ENCODE measurements at regions not wholly inside any gene's neighbourhood (a gene's known extent, or its start where the extent isn't known, plus 50 kb on each side); places are given as distances from the start of the nearest gene placed in this dataset.

- DNase-seq (ENCODE audit: low read depth): peak; percentile 17
- TF ChIP-seq CTCF (conservative IDR thresholded peaks at IDR 0.05; ENCODE audit: low read depth, low read length): no peak
- H3K4me3 ChIP-seq (ENCODE audit: low read length): no peak overlapping the region
Observed at GRCh38 chr3:118472586-118472985, 562.1 kb downstream of the IGSF11 start.

- TF ChIP-seq CTCF (conservative IDR thresholded peaks at IDR 0.05; ENCODE audit: low read depth, low read length): no peak
- no peak overlapping the region for H3K4me3 ChIP-seq (ENCODE audit: low read length)
- DNase-seq (ENCODE audit: low read depth): no peak
Observed at GRCh38 chr3:118473343-118473742, 561.3 kb downstream of the IGSF11 start.

- no peak for TF ChIP-seq CTCF (conservative IDR thresholded peaks at IDR 0.05; ENCODE audit: low read depth, low read length)
- no peak for DNase-seq (ENCODE audit: low read depth)
- H3K4me3 ChIP-seq (ENCODE audit: low read length): no peak overlapping the region
Observed at GRCh38 chr3:118476885-118477618, 557.6 kb downstream of the IGSF11 start.

GRCh38 chr3:118477768-118478167 lies 556.9 kb downstream of the IGSF11 start:
- DNase-seq (ENCODE audit: low read depth): no peak
- TF ChIP-seq CTCF (conservative IDR thresholded peaks at IDR 0.05; ENCODE audit: low read depth, low read length): no peak
- H3K4me3 ChIP-seq (ENCODE audit: low read length): no peak overlapping the region

- H3K4me3 ChIP-seq (ENCODE audit: low read length): no peak overlapping the region
- TF ChIP-seq CTCF (conservative IDR thresholded peaks at IDR 0.05; ENCODE audit: low read depth, low read length): no peak
- DNase-seq (ENCODE audit: low read depth): no peak
Observed at GRCh38 chr3:118478706-118479276, 555.9 kb downstream of the IGSF11 start.

GRCh38 chr3:118479376-118479775 lies 555.3 kb downstream of the IGSF11 start:
- no peak overlapping the region for H3K4me3 ChIP-seq (ENCODE audit: low read length)
- no peak for TF ChIP-seq CTCF (conservative IDR thresholded peaks at IDR 0.05; ENCODE audit: low read depth, low read length)
- no peak for DNase-seq (ENCODE audit: low read depth)
